ENCODE measurements at regions not wholly inside any gene's neighbourhood (a gene's known extent, or its start where the extent isn't known, plus 50 kb on each side); places are given as distances from the start of the nearest gene placed in this dataset.

- Mint-ChIP-seq H3K4me1 (ENCODE audit: low read depth) (no peaks in the 10 kb centered on the region), H3K4me3 (no peak overlapping the region), H3K9me3 (no peaks in the 10 kb centered on the region), H3K36me3 (ENCODE audit: low read depth) (no peaks in the 10 kb centered on the region), H3K27ac (no peak overlapping the region), H3K27me3 (ENCODE audit: low read depth) (no peaks in the 10 kb centered on the region)
- DNase-seq (ENCODE audit: low spot score), result no peak
These were observed 355.1 kb downstream of the AJAP1 start for GRCh38 chr1:5009376-5010065.

GRCh38 chr1:5005171-5005570 is 350.8 kb downstream of the AJAP1 start:
- Mint-ChIP-seq H3K27me3 (ENCODE audit: low read depth) (no peaks in the 10 kb centered on the region), H3K4me3 (no peak overlapping the region), H3K9me3 (peaks cover 5% of the 10 kb centered on the region), H3K27ac (no peak overlapping the region), H3K4me1 (ENCODE audit: low read depth) (no peaks in the 10 kb centered on the region), H3K36me3 (ENCODE audit: low read depth) (no peaks in the 10 kb centered on the region)
- no peak for DNase-seq (ENCODE audit: low spot score)

GRCh38 chr1:5002676-5003075 is 348.3 kb downstream of the AJAP1 start:
- Mint-ChIP-seq H3K4me3 (no peak overlapping the region), H3K4me1 (ENCODE audit: low read depth) (no peaks in the 10 kb centered on the region), H3K36me3 (ENCODE audit: low read depth) (no peaks in the 10 kb centered on the region), H3K27ac (no peak overlapping the region), H3K9me3 (peaks cover 5% of the 10 kb centered on the region), H3K27me3 (ENCODE audit: low read depth) (no peaks in the 10 kb centered on the region)
- DNase-seq (ENCODE audit: low spot score), result no peak

GRCh38 chr1:5001466-5001865 is 347.1 kb downstream of the AJAP1 start:
- no peak overlapping the region for H3K4me3 Mint-ChIP-seq
- H3K9me3 Mint-ChIP-seq, result peaks cover 5% of the 10 kb centered on the region
- H3K27ac Mint-ChIP-seq, result no peak overlapping the region
- H3K27me3 Mint-ChIP-seq (ENCODE audit: low read depth), result no peaks in the 10 kb centered on the region
- no peaks in the 10 kb centered on the region for H3K36me3 Mint-ChIP-seq (ENCODE audit: low read depth)
- no peak for DNase-seq (ENCODE audit: low spot score)
- H3K4me1 Mint-ChIP-seq (ENCODE audit: low read depth), result no peaks in the 10 kb centered on the region

GRCh38 chr1:4986306-4986705 is 331.9 kb downstream of the AJAP1 start:
- no peaks in the 10 kb centered on the region for H3K27me3 Mint-ChIP-seq (ENCODE audit: low read depth)
- no peak overlapping the region for H3K27ac Mint-ChIP-seq
- no peaks in the 10 kb centered on the region for H3K36me3 Mint-ChIP-seq (ENCODE audit: low read depth)
- no peak for DNase-seq (ENCODE audit: low spot score)
- H3K4me1 Mint-ChIP-seq (ENCODE audit: low read depth), result no peaks in the 10 kb centered on the region
- no peaks in the 10 kb centered on the region for H3K9me3 Mint-ChIP-seq
- no peak overlapping the region for H3K4me3 Mint-ChIP-seq

GRCh38 chr1:4984841-4985240 is 330.4 kb downstream of the AJAP1 start:
- DNase-seq (ENCODE audit: low spot score), result no peak
- Mint-ChIP-seq H3K4me3 (no peak overlapping the region), H3K9me3 (no peaks in the 10 kb centered on the region), H3K4me1 (ENCODE audit: low read depth) (no peaks in the 10 kb centered on the region), H3K27ac (no peak overlapping the region), H3K27me3 (ENCODE audit: low read depth) (no peaks in the 10 kb centered on the region), H3K36me3 (ENCODE audit: low read depth) (no peaks in the 10 kb centered on the region)

GRCh38 chr1:4980211-4980610 is 325.8 kb downstream of the AJAP1 start:
- Mint-ChIP-seq H3K27ac (no peak overlapping the region), H3K36me3 (ENCODE audit: low read depth) (no peaks in the 10 kb centered on the region), H3K4me3 (no peak overlapping the region), H3K27me3 (ENCODE audit: low read depth) (no peaks in the 10 kb centered on the region), H3K9me3 (no peaks in the 10 kb centered on the region), H3K4me1 (ENCODE audit: low read depth) (no peaks in the 10 kb centered on the region)
- no peak for DNase-seq (ENCODE audit: low spot score)

- Mint-ChIP-seq H3K27me3 (ENCODE audit: low read depth) (no peaks in the 10 kb centered on the region), H3K9me3 (no peaks in the 10 kb centered on the region), H3K4me3 (no peak overlapping the region), H3K4me1 (ENCODE audit: low read depth) (no peaks in the 10 kb centered on the region), H3K27ac (no peak overlapping the region), H3K36me3 (ENCODE audit: low read depth) (no peaks in the 10 kb centered on the region)
- DNase-seq (ENCODE audit: low spot score), result no peak
These were observed 324.4 kb downstream of the AJAP1 start for GRCh38 chr1:4978660-4979390.

GRCh38 chr1:4977701-4978100 is 323.3 kb downstream of the AJAP1 start:
- no peak overlapping the region for H3K27ac Mint-ChIP-seq
- H3K4me1 Mint-ChIP-seq (ENCODE audit: low read depth), result no peaks in the 10 kb centered on the region
- no peak overlapping the region for H3K4me3 Mint-ChIP-seq
- no peaks in the 10 kb centered on the region for H3K9me3 Mint-ChIP-seq
- DNase-seq (ENCODE audit: low spot score), result no peak
- H3K27me3 Mint-ChIP-seq (ENCODE audit: low read depth), result no peaks in the 10 kb centered on the region
- no peaks in the 10 kb centered on the region for H3K36me3 Mint-ChIP-seq (ENCODE audit: low read depth)

- no peak for DNase-seq (ENCODE audit: low spot score)
- Mint-ChIP-seq H3K27me3 (ENCODE audit: low read depth) (no peaks in the 10 kb centered on the region), H3K9me3 (no peaks in the 10 kb centered on the region)
These were observed 322.5 kb downstream of the AJAP1 start for GRCh38 chr1:4976859-4977440.

GRCh38 chr1:4975856-4976255 is 321.4 kb downstream of the AJAP1 start:
- DNase-seq (ENCODE audit: low spot score), result no peak

More at GRCh38 chr1:4976859-4977440, 322.5 kb downstream of the AJAP1 start:
- H3K4me3 Mint-ChIP-seq, result no peak overlapping the region
- no peak overlapping the region for H3K27ac Mint-ChIP-seq
- no peaks in the 10 kb centered on the region for H3K36me3 Mint-ChIP-seq (ENCODE audit: low read depth)
- H3K4me1 Mint-ChIP-seq (ENCODE audit: low read depth), result no peaks in the 10 kb centered on the region

GRCh38 chr1:4974981-4975685 is 320.7 kb downstream of the AJAP1 start:
- DNase-seq (ENCODE audit: low spot score), result no peak
- no peak overlapping the region for H3K27ac Mint-ChIP-seq
- H3K27me3 Mint-ChIP-seq (ENCODE audit: low read depth), result no peaks in the 10 kb centered on the region
- no peaks in the 10 kb centered on the region for H3K4me1 Mint-ChIP-seq (ENCODE audit: low read depth)
- no peak overlapping the region for H3K4me3 Mint-ChIP-seq
- H3K36me3 Mint-ChIP-seq (ENCODE audit: low read depth), result no peaks in the 10 kb centered on the region
- no peaks in the 10 kb centered on the region for H3K9me3 Mint-ChIP-seq

More at GRCh38 chr1:4975856-4976255, 321.4 kb downstream of the AJAP1 start:
- Mint-ChIP-seq H3K4me1 (ENCODE audit: low read depth) (no peaks in the 10 kb centered on the region), H3K4me3 (no peak overlapping the region), H3K9me3 (no peaks in the 10 kb centered on the region), H3K27ac (no peak overlapping the region), H3K27me3 (ENCODE audit: low read depth) (no peaks in the 10 kb centered on the region), H3K36me3 (ENCODE audit: low read depth) (no peaks in the 10 kb centered on the region)

GRCh38 chr1:4973341-4973740 is 318.9 kb downstream of the AJAP1 start:
- Mint-ChIP-seq H3K9me3 (no peaks in the 10 kb centered on the region), H3K27me3 (ENCODE audit: low read depth) (no peaks in the 10 kb centered on the region), H3K4me1 (ENCODE audit: low read depth) (no peaks in the 10 kb centered on the region), H3K36me3 (ENCODE audit: low read depth) (no peaks in the 10 kb centered on the region), H3K27ac (no peak overlapping the region), H3K4me3 (no peak overlapping the region)
- DNase-seq (ENCODE audit: low spot score), result no peak

- Mint-ChIP-seq H3K4me3 (no peak overlapping the region), H3K27me3 (ENCODE audit: low read depth) (no peaks in the 10 kb centered on the region), H3K4me1 (ENCODE audit: low read depth) (no peaks in the 10 kb centered on the region), H3K36me3 (ENCODE audit: low read depth) (no peaks in the 10 kb centered on the region), H3K9me3 (no peaks in the 10 kb centered on the region), H3K27ac (no peak overlapping the region)
- DNase-seq (ENCODE audit: low spot score), result no peak
These were observed 318.4 kb downstream of the AJAP1 start for GRCh38 chr1:4972761-4973320.

All from T-helper 2 cell treated with Interferon-gamma antibody and Interleukin-4, amounts not matched to agents 5 μg/mL and 100 μg/mL, for 36 hours (primary cell).